Left ventricle myocardium inferior (tissue), 1 donor: ENCODE measurements at regions not wholly inside any gene's neighbourhood (a gene's known extent, or its start where the extent isn't known, plus 50 kb on each side); places are given as distances from the start of the nearest gene placed in this dataset.

ENCODE experiments used
- DNase-seq: peaks from one replicate; pipeline ENCODE4 v3.0.0-alpha.2; 2020
- H3K27ac ChIP-seq: fragments of 200-600 bp; replicated peaks from 2 replicates; pipeline ENCODE4 v1.8.0; 2021
- H3K27me3 ChIP-seq: fragments of 200-600 bp; 2 replicates; pipeline ENCODE4 v1.8.0; 2021; ENCODE audit warnings: low read depth
- H3K36me3 ChIP-seq: fragments of 200-600 bp; 2 replicates; pipeline ENCODE4 v1.8.0; 2021
- H3K4me1 ChIP-seq: fragments of 200-600 bp; 2 replicates; pipeline ENCODE4 v1.8.0; 2021
- H3K4me3 ChIP-seq: fragments of 200-600 bp; 2 replicates; pipeline ENCODE4 v1.8.0; 2021; ENCODE audit warnings: mild to moderate bottlenecking, moderate library complexity
- H3K9me3 ChIP-seq: fragments of 200-600 bp; replicated peaks from 2 replicates; pipeline ENCODE4 v1.8.0; 2021
- intact Hi-C: fragments of 100-400 bp; cut with micrococcal nuclease; formaldehyde crosslinking; loops from one replicate; pipeline ENCODE4 v1.11.0; 2022
- TF ChIP-seq, protein P1 (sequence below): fragments of 200-600 bp; IDR thresholded peaks from 2 replicates; pipeline ENCODE4 v1.8.0; 2021; ENCODE audit warnings: antibody characterized with exemption, mild to moderate bottlenecking, borderline replicate concordance
- donor health status: DM: no; HTN: yes; CAD: no; lungs with severe emphysema.

DNA sequence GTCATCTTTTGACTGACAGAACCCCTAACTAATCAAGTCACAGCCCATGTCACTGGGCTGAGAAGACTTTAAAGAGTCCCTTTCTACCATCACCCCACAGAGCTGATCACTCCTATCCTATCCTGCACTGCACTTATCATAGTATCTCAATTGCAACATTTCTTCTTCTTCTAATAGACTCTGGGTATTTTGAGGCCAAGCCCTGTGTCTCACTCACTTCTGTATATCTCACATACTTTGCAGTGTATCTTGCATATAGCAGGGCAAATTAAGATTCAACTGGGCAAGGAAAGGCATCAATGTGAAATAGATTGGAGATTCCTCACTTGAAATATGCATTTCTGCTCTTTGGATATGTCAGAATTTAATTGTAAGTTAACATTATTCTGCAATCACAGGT lies 531.5 kb upstream of the SLIT2 start:
- DNase-seq, result no peak
- H3K36me3 ChIP-seq, result no peaks in the 10 kb centered on the region
- H3K9me3 ChIP-seq, result no peaks in the 10 kb centered on the region
- H3K27ac ChIP-seq, result no peak overlapping the region
- intact Hi-C loops, result no loop called here
- no peaks in the 10 kb centered on the region for H3K4me1 ChIP-seq
- TF ChIP-seq, protein P1, sequence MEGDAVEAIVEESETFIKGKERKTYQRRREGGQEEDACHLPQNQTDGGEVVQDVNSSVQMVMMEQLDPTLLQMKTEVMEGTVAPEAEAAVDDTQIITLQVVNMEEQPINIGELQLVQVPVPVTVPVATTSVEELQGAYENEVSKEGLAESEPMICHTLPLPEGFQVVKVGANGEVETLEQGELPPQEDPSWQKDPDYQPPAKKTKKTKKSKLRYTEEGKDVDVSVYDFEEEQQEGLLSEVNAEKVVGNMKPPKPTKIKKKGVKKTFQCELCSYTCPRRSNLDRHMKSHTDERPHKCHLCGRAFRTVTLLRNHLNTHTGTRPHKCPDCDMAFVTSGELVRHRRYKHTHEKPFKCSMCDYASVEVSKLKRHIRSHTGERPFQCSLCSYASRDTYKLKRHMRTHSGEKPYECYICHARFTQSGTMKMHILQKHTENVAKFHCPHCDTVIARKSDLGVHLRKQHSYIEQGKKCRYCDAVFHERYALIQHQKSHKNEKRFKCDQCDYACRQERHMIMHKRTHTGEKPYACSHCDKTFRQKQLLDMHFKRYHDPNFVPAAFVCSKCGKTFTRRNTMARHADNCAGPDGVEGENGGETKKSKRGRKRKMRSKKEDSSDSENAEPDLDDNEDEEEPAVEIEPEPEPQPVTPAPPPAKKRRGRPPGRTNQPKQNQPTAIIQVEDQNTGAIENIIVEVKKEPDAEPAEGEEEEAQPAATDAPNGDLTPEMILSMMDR, result no peak
- H3K27me3 ChIP-seq, result no peaks in the 10 kb centered on the region
- no peak overlapping the region for H3K4me3 ChIP-seq

DNA sequence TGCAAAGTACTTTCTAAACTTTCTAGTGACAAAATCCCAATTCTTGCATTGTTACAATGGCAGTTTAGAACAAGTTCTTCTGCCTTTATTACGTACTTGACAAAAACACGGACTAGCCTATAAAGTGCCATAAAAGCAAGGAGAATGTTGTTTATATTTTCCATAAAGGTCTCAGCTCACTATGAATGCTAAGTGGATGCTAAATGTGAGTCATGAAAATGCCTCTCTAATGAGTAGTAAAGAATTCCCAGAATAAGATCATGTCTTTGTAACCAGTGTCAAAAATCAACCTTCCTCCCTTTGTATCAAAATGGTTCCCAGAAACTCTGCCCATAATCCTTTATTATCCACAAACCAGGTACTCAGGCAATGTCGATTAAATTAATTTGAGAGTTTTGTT lies 539.8 kb upstream of the SLIT2 start:
- no peak overlapping the region for H3K27ac ChIP-seq
- no peaks in the 10 kb centered on the region for H3K4me1 ChIP-seq
- DNase-seq, result no peak
- TF ChIP-seq, protein P1, result no peak
- no peaks in the 10 kb centered on the region for H3K36me3 ChIP-seq
- no peaks in the 10 kb centered on the region for H3K9me3 ChIP-seq
- no peak overlapping the region for H3K4me3 ChIP-seq
- intact Hi-C loops, result no loop called here
- no peaks in the 10 kb centered on the region for H3K27me3 ChIP-seq

DNA sequence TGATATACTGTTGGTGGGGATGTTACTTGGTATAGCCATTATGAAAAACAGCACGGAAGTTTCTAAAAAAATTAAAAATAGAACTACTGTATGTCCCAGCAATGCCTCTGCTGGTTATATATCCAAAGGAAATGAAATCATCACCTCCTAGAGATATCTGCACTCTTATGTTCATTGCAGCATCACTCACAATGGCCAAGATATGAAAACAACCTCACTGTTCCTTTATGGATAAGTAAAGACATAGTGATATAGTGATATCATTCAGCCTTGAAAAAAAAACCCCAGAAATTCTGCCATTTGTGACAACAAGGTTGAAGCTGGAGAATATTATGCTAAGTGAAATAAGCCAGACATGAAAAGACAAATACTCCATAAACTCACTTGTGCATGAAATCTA lies 543.8 kb upstream of the SLIT2 start:
- H3K4me3 ChIP-seq, result no peak overlapping the region
- no peaks in the 10 kb centered on the region for H3K36me3 ChIP-seq
- H3K27ac ChIP-seq, result no peak overlapping the region
- H3K27me3 ChIP-seq, result no peaks in the 10 kb centered on the region
- no peaks in the 10 kb centered on the region for H3K9me3 ChIP-seq
- no peak for DNase-seq
- TF ChIP-seq, protein P1, result no peak
- H3K4me1 ChIP-seq, result no peaks in the 10 kb centered on the region
- intact Hi-C loops, result no loop called here

DNA sequence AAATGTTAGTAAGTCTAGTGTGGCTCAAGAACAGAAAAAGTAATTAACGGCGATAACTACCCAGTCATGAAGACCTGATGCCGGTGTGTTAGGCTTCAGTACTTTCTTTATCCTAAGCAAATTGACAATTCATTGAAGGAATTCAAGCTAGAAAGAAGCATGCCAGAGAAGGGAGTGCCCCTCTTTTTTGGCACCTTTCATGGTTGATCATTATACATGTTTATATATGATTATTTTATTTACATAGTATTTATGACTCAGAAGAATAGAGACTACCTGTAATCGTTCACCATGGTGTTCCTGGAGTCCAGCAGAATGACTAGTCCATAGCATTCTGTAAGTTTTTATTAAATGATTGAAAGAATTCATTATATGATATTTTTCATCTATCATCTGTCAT lies 548.3 kb upstream of the SLIT2 start:
- intact Hi-C loops, result no loop called here
- no peak overlapping the region for H3K4me3 ChIP-seq
- TF ChIP-seq, protein P1, result no peak
- H3K27ac ChIP-seq, result no peak overlapping the region
- H3K9me3 ChIP-seq, result peaks cover 7% of the 10 kb centered on the region
- H3K4me1 ChIP-seq, result no peaks in the 10 kb centered on the region
- no peak for DNase-seq
- no peaks in the 10 kb centered on the region for H3K27me3 ChIP-seq
- no peaks in the 10 kb centered on the region for H3K36me3 ChIP-seq

DNA sequence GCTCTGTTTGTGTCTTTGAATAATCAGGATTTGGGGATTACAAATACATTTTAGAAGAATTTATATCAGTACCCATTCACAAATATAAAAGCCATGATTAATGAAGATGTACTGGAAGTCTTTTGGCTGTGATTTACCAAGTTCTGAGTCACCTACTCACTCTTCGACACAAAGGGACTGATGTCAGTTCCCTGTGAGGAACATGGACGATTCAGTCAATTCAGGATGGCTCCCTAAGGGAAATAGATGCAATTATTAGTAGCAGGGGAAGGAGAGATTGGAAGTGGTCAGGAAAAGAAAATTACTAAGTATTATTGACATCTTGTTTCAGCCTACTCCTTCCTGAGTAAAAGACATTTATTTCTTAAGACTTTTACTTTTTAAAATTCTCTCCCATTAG lies 550.7 kb upstream of the SLIT2 start:
- H3K9me3 ChIP-seq, result peaks cover 17% of the 10 kb centered on the region
- no peaks in the 10 kb centered on the region for H3K27me3 ChIP-seq
- no peaks in the 10 kb centered on the region for H3K36me3 ChIP-seq
- H3K4me1 ChIP-seq, result no peaks in the 10 kb centered on the region
- intact Hi-C loops, result no loop called here
- DNase-seq, result no peak
- no peak overlapping the region for H3K27ac ChIP-seq
- TF ChIP-seq, protein P1, result no peak
- H3K4me3 ChIP-seq, result no peak overlapping the region

DNA sequence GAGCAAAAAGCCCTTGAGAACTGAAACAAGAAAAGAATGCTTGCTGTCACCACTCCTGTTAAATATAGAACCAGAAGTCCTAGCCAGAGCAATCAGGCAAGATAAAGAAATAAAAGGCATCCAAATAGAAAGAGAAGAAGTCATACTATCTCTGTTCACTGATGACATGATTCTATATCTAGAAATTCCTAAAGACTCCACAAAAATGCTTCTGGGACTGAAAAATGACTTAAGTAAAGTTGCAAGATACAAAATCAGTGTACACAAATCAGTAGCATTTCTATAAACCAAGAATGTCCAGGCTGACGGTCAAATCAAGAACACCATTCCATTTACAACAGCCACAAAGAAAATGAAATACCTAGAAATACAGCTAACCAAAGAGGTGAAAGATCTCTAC lies 552.7 kb upstream of the SLIT2 start:
- H3K4me1 ChIP-seq, result peaks cover 13% of the 10 kb centered on the region
- H3K36me3 ChIP-seq, result no peaks in the 10 kb centered on the region
- no peak overlapping the region for H3K4me3 ChIP-seq
- H3K9me3 ChIP-seq, result peaks cover 17% of the 10 kb centered on the region
- TF ChIP-seq, protein P1, result no peak
- H3K27me3 ChIP-seq, result no peaks in the 10 kb centered on the region
- DNase-seq, result no peak
- intact Hi-C loops, result no loop called here
- H3K27ac ChIP-seq, result no peak overlapping the region
